ENCODE measurements at regions not wholly inside any gene's neighbourhood (a gene's known extent, or its start where the extent isn't known, plus 50 kb on each side); places are given as distances from the start of the nearest gene placed in this dataset.

- Histone ChIP-seq H3K27me3 (ENCODE audit: control insufficient read depth in 2 of 2, insufficient read depth in 2 of 2, low read length in 2 of 2) (no peaks in the 10 kb centered on the region), H3K27ac (ENCODE audit: low read depth, low read length) (no peak overlapping the region), H3K36me3 (ENCODE audit: control insufficient read depth in 2 of 3, insufficient read depth in 3 of 3, low read length in 3 of 3) (no peaks in the 10 kb centered on the region), H3K4me1 (ENCODE audit: control insufficient read depth in 2 of 2, insufficient read depth in 2 of 2, low read length in 2 of 2) (no peaks in the 10 kb centered on the region), H3K9me3 (ENCODE audit: control insufficient read depth in 2 of 3, low read length in 3 of 3) (no peaks in the 10 kb centered on the region), H3K4me3 (ENCODE audit: low read length) (no peak overlapping the region)
- H3K9me3 Mint-ChIP-seq: peaks cover 0 to 4% (median 0%) of the 10 kb centered on the region in 11 donors
- ChIA-PET CTCF (no interaction called here), POLR2A (no interaction called here)
- peaks cover 0 to 24% (median 7%) of the 10 kb centered on the region in 5 donors for H3K27me3 Mint-ChIP-seq
- no peak overlapping the region for H3K4me3 Mint-ChIP-seq
- no peaks in the 10 kb centered on the region for H3K36me3 Mint-ChIP-seq
- intact Hi-C loops (cut with micrococcal nuclease): no loop called here
- H3K4me1 Mint-ChIP-seq: no peaks in the 10 kb centered on the region
- no peak for ATAC-seq
- H3K27ac Mint-ChIP-seq: no peak overlapping the region
- DNase-seq: no peak
Observed at GRCh38 chr10:90674928-90675327, 182.9 kb downstream of the HTR7 start.

- no peak for DNase-seq
- Mint-ChIP-seq H3K4me3 (no peak overlapping the region), H3K4me1 (no peaks in the 10 kb centered on the region), H3K27me3 (peaks cover 0 to 18% (median 2%) of the 10 kb centered on the region in 5 donors), H3K27ac (no peak overlapping the region), H3K36me3 (no peaks in the 10 kb centered on the region), H3K9me3 (peaks cover 0 to under 1% (median 0%) of the 10 kb centered on the region in 11 donors)
- H3K27me3 ChIP-seq (ENCODE audit: control insufficient read depth in 2 of 2, insufficient read depth in 2 of 2, low read length in 2 of 2): no peaks in the 10 kb centered on the region
- CTCF ChIA-PET: no interaction called here
- no peak overlapping the region for H3K27ac ChIP-seq (ENCODE audit: low read depth, low read length)
- H3K36me3 ChIP-seq (ENCODE audit: control insufficient read depth in 2 of 3, insufficient read depth in 3 of 3, low read length in 3 of 3): no peaks in the 10 kb centered on the region
- POLR2A ChIA-PET: no interaction called here
- intact Hi-C loops (cut with micrococcal nuclease): no loop called here
- no peaks in the 10 kb centered on the region for H3K9me3 ChIP-seq (ENCODE audit: control insufficient read depth in 2 of 3, low read length in 3 of 3)
- ATAC-seq: no peak
- no peaks in the 10 kb centered on the region for H3K4me1 ChIP-seq (ENCODE audit: control insufficient read depth in 2 of 2, insufficient read depth in 2 of 2, low read length in 2 of 2)
- H3K4me3 ChIP-seq (ENCODE audit: low read length): no peak overlapping the region
Observed at GRCh38 chr10:90675621-90676020, 182.2 kb downstream of the HTR7 start.
